SK-N-SH (cell line): ENCODE measurements at regions not wholly inside any gene's neighbourhood (a gene's known extent, or its start where the extent isn't known, plus 50 kb on each side); places are given as distances from the start of the nearest gene placed in this dataset.

Experiments used
- CTCF ChIA-PET: fragments of 300-600, 350-600 bp; formaldehyde crosslinking; extraction: SDS; loops from one replicate; lab custom pipeline; 2021; lab: Yijun Ruan, JAX
- POLR2A ChIA-PET: fragments of 350-600 bp; sonication (Branson Sonifier 250); formaldehyde crosslinking; extraction: SDS; loops from one replicate; lab custom pipeline; 2020; ENCODE audit warnings: antibody characterized with exemption, inconsistent platforms; lab: Yijun Ruan, JAX
- DNase-seq: peaks from one replicate; pipeline ENCODE4 v3.0.0; 2012
- H2AFZ ChIP-seq: fragments of 200-600 bp; sonication (generic); 2 replicates; pipeline ENCODE4 v1.8.1; 2016; ENCODE audit warnings: antibody characterized with exemption, mild to moderate bottlenecking, low read depth
- H3F3A ChIP-seq: fragments of 200-600 bp; sonication (generic); replicated peaks from 2 replicates; pipeline ENCODE3; 2016; ENCODE audit warnings: antibody characterized with exemption, mild to moderate bottlenecking; ENCODE audit not compliant: insufficient read depth
- H3K27ac ChIP-seq, 2 experiments: fragments of 200-500 bp in 1 of 2; fragments of 200-600 bp in 1 of 2; sonication (Bioruptor generic) in 1 of 2; sonication (generic), shearing (Covaris generic) in 1 of 2; 2 replicates each; pipeline versions ENCODE4 v1.5.1 to v1.6.1; 2014 to 2016; ENCODE audit warnings: low read depth in 2 of 2, inconsistent platforms in 1 of 2, low read length in 1 of 2, mild to moderate bottlenecking in 1 of 2, mixed read lengths in 1 of 2
- H3K27me3 ChIP-seq: fragments of 200-600 bp; sonication (generic), shearing (Covaris generic); 2 replicates; pipeline ENCODE4 v1.6.1; 2016; ENCODE audit warnings: mixed run types; ENCODE audit not compliant: insufficient read depth
- H3K36me3 ChIP-seq, 2 experiments: fragments of 200-500 bp in 1 of 2; fragments of 200-600 bp in 1 of 2; sonication (Bioruptor generic) in 1 of 2; sonication (generic) in 1 of 2; replicated peaks in 1 of 2; 2 replicates each; pipeline versions ENCODE3 to v1.5.1; 2014 to 2016; ENCODE audit warnings: low read length in 1 of 2, mild to moderate bottlenecking in 1 of 2; ENCODE audit not compliant: insufficient read depth in 2 of 2, control insufficient read depth in 1 of 2
- H3K4me1 ChIP-seq, 2 experiments: fragments of 200-500 bp in 1 of 2; fragments of 200-600 bp in 1 of 2; sonication (Bioruptor generic) in 1 of 2; sonication (generic), shearing (Covaris generic) in 1 of 2; 2 replicates each; pipeline versions ENCODE4 v1.5.1 to v1.6.1; 2014 to 2016; ENCODE audit warnings: low read depth in 1 of 2, low read length in 1 of 2, mixed run types in 1 of 2; ENCODE audit not compliant: insufficient read depth in 2 of 2, control insufficient read depth in 1 of 2
- H3K4me2 ChIP-seq: fragments of 200-600 bp; sonication (generic), shearing (Covaris generic); 2 replicates; pipeline ENCODE4 v1.6.1; 2017; ENCODE audit warnings: mixed run types
- H3K4me3 ChIP-seq, 2 experiments: fragments of 200-500 bp in 1 of 2; fragments of 200-600 bp in 1 of 2; sonication (Bioruptor generic) in 1 of 2; sonication (generic), shearing (Covaris generic) in 1 of 2; 2 replicates each; pipeline versions ENCODE4 v1.5.1 to v1.8.1; 2014 to 2016; ENCODE audit warnings: low read depth in 2 of 2, inconsistent platforms in 1 of 2, low read length in 1 of 2, mild to moderate bottlenecking in 1 of 2, mixed read lengths in 1 of 2, moderate library complexity in 1 of 2
- H3K79me2 ChIP-seq: fragments of 200-600 bp; sonication (generic); 2 replicates; pipeline ENCODE4 v1.8.1; 2017; ENCODE audit warnings: mild to moderate bottlenecking; ENCODE audit not compliant: insufficient read depth
- H3K9ac ChIP-seq: fragments of 200-600 bp; sonication (generic); 2 replicates; pipeline ENCODE4 v1.6.1; 2017; ENCODE audit warnings: mixed run types
- H3K9me2 ChIP-seq: fragments of 200-600 bp; sonication (generic); 2 replicates; pipeline ENCODE4 v1.6.1; 2017; ENCODE audit warnings: mixed run types
- H3K9me3 ChIP-seq: fragments of 200-600 bp; sonication (generic); 2 replicates; pipeline ENCODE4 v1.6.1; 2017; ENCODE audit warnings: mixed run types, mild to moderate bottlenecking, moderate library complexity
- H4K20me1 ChIP-seq: fragments of 200-600 bp; sonication (generic); 2 replicates; pipeline ENCODE4 v1.6.1; 2017; ENCODE audit warnings: mild to moderate bottlenecking, mixed run types; ENCODE audit not compliant: insufficient read depth
- CHD2 ChIP-seq: fragments of 150-350 bp; IDR thresholded peaks from 2 replicates; pipeline ENCODE4 v1.6.1; 2018; ENCODE audit warnings: low read length; ENCODE audit not compliant: partially characterized antibody
- FOXJ3 ChIP-seq: sonication (generic); formaldehyde crosslinking; IDR thresholded peaks from 2 replicates; pipeline ENCODE4 v1.5.1; 2020; ENCODE audit warnings: mild to moderate bottlenecking, missing genetic modification reagents
- GABPA ChIP-seq: IDR thresholded peaks from 2 replicates; pipeline ENCODE4 v1.4.0; 2012; ENCODE audit warnings: low read depth, mild to moderate bottlenecking
- GATA2 ChIP-seq: sonication (generic); formaldehyde crosslinking; IDR thresholded peaks from 2 replicates; pipeline ENCODE4 v1.5.0; 2020; ENCODE audit warnings: mild to moderate bottlenecking, missing genetic modification reagents
- MXI1 ChIP-seq: IDR thresholded peaks from 2 replicates; pipeline ENCODE4 v1.6.1; 2012; ENCODE audit warnings: mild to moderate bottlenecking, low read depth, low read length, improper control_type of control experiment
- NFIC ChIP-seq: IDR thresholded peaks from 2 replicates; pipeline ENCODE4 v1.4.0; 2012; ENCODE audit warnings: borderline replicate concordance
- POLR2AphosphoS5 ChIP-seq: IDR thresholded peaks from 2 replicates; pipeline ENCODE4 v1.6.1; 2012; ENCODE audit warnings: low read depth, low read length
- RFX5 ChIP-seq: IDR thresholded peaks from 2 replicates; pipeline ENCODE4 v1.6.1; 2012; ENCODE audit warnings: mild to moderate bottlenecking, improper control_type of control experiment, low read length
- RXRA ChIP-seq: IDR thresholded peaks from 2 replicates; pipeline ENCODE4 v1.4.0; 2012; ENCODE audit warnings: low read depth, mild to moderate bottlenecking, borderline replicate concordance
- TAF1 ChIP-seq: IDR thresholded peaks from 2 replicates; pipeline ENCODE4 v1.6.1; 2012; ENCODE audit warnings: low read depth, mild to moderate bottlenecking, low read length, moderate library complexity, borderline replicate concordance
- TEAD4 ChIP-seq: IDR thresholded peaks from 2 replicates; pipeline ENCODE4 v1.4.0; 2012; ENCODE audit warnings: mild to moderate bottlenecking, borderline replicate concordance; ENCODE audit not compliant: insufficient read depth
- whole genome bisulfite sequencing: methylation state at CpG from one replicate; pipeline ENCODE4 v1.1.6; 2017; ENCODE audit warnings: low lambda C conversion rate; 5-methylcytosine and 5-hydroxymethylcytosine counted together
- TF ChIP-seq, protein P1 (sequence below): IDR thresholded peaks from 2 replicates; pipeline ENCODE4; 2012
- TF ChIP-seq, protein P2 (sequence below): IDR thresholded peaks from 2 replicates; pipeline ENCODE4 v1.6.1; 2012; ENCODE audit warnings: mild to moderate bottlenecking, low read depth, low read length, moderate library complexity
- TF ChIP-seq, protein P3 (sequence below): fragments of 200-600 bp; sonication (generic); IDR thresholded peaks from 2 replicates; pipeline ENCODE4 v1.6.1; 2017; ENCODE audit warnings: antibody characterized with exemption, mild to moderate bottlenecking, moderate library complexity

DNA sequence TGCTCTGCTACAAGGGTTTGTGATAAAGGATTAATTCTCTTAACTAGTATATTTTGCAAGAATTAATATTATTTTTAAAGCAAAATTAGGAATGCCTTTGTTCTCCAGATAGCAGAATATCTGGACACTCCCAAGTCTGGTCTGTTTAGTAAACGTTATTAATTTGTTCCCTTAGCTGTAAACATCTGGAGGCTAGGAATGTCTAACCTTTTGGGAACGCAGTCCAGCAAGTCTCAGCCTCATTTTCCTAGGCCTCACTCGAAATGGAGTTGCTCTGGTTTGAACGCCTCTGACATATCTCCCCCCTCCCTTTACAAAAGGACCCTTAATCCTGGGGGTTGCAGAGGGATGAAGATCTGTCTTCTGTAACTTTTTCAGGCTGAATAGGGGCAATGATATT, 59.3 kb upstream of the WNT7A start:
- no peak for DNase-seq
- H4K20me1 ChIP-seq = no peaks in the 10 kb centered on the region
- no peaks in the 10 kb centered on the region for H3F3A ChIP-seq
- H3K4me3 ChIP-seq = no peak overlapping the region
- TF ChIP-seq POLR2AphosphoS5 (no peak), MXI1 (no peak), RXRA (no peak), NFIC (no peak), TEAD4 (no peak), TAF1 (no peak), RFX5 (no peak), GATA2 (CRISPR knock-in tag) (no peak), GABPA (no peak), FOXJ3 (CRISPR knock-in tag) (no peak), CHD2 (no peak)
- TF ChIP-seq, protein P1, sequence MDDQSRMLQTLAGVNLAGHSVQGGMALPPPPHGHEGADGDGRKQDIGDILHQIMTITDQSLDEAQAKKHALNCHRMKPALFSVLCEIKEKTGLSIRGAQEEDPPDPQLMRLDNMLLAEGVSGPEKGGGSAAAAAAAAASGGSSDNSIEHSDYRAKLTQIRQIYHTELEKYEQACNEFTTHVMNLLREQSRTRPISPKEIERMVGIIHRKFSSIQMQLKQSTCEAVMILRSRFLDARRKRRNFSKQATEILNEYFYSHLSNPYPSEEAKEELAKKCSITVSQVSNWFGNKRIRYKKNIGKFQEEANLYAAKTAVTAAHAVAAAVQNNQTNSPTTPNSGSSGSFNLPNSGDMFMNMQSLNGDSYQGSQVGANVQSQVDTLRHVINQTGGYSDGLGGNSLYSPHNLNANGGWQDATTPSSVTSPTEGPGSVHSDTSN = no peak
- TF ChIP-seq, protein P2, sequence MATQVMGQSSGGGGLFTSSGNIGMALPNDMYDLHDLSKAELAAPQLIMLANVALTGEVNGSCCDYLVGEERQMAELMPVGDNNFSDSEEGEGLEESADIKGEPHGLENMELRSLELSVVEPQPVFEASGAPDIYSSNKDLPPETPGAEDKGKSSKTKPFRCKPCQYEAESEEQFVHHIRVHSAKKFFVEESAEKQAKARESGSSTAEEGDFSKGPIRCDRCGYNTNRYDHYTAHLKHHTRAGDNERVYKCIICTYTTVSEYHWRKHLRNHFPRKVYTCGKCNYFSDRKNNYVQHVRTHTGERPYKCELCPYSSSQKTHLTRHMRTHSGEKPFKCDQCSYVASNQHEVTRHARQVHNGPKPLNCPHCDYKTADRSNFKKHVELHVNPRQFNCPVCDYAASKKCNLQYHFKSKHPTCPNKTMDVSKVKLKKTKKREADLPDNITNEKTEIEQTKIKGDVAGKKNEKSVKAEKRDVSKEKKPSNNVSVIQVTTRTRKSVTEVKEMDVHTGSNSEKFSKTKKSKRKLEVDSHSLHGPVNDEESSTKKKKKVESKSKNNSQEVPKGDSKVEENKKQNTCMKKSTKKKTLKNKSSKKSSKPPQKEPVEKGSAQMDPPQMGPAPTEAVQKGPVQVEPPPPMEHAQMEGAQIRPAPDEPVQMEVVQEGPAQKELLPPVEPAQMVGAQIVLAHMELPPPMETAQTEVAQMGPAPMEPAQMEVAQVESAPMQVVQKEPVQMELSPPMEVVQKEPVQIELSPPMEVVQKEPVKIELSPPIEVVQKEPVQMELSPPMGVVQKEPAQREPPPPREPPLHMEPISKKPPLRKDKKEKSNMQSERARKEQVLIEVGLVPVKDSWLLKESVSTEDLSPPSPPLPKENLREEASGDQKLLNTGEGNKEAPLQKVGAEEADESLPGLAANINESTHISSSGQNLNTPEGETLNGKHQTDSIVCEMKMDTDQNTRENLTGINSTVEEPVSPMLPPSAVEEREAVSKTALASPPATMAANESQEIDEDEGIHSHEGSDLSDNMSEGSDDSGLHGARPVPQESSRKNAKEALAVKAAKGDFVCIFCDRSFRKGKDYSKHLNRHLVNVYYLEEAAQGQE = no peak
- TF ChIP-seq, protein P3, sequence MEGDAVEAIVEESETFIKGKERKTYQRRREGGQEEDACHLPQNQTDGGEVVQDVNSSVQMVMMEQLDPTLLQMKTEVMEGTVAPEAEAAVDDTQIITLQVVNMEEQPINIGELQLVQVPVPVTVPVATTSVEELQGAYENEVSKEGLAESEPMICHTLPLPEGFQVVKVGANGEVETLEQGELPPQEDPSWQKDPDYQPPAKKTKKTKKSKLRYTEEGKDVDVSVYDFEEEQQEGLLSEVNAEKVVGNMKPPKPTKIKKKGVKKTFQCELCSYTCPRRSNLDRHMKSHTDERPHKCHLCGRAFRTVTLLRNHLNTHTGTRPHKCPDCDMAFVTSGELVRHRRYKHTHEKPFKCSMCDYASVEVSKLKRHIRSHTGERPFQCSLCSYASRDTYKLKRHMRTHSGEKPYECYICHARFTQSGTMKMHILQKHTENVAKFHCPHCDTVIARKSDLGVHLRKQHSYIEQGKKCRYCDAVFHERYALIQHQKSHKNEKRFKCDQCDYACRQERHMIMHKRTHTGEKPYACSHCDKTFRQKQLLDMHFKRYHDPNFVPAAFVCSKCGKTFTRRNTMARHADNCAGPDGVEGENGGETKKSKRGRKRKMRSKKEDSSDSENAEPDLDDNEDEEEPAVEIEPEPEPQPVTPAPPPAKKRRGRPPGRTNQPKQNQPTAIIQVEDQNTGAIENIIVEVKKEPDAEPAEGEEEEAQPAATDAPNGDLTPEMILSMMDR = no peak
- H2AFZ ChIP-seq = no peak overlapping the region
- no peak overlapping the region for H3K27ac ChIP-seq
- ChIA-PET POLR2A (no interaction called here), CTCF (interaction anchor here (0.5 to 1.5 kb wide), 5 partner anchors 10 to 280 kb away, joined by 3 to 5 read pairs (median 4); no protein-coding TSS in a partner anchor)
- H3K36me3 ChIP-seq = no peaks in the 10 kb centered on the region
- no peaks in the 10 kb centered on the region for H3K9me2 ChIP-seq
- no peaks in the 10 kb centered on the region for H3K9me3 ChIP-seq
- H3K4me1 ChIP-seq = peaks cover 0 to 4% of the 10 kb centered on the region in 2 experiments; a peak in 1 of 4 replicates
- no peaks in the 10 kb centered on the region for H3K27me3 ChIP-seq
- WGBS = 22% methylated on average over 4 of the region's 4 CpGs
- H3K9ac ChIP-seq = no peak overlapping the region
- no peaks in the 10 kb centered on the region for H3K79me2 ChIP-seq
- no peak overlapping the region for H3K4me2 ChIP-seq
